Lower lobe of right lung (tissue), 2 donors: ENCODE measurements at regions not wholly inside any gene's neighbourhood (a gene's known extent, or its start where the extent isn't known, plus 50 kb on each side); places are given as distances from the start of the nearest gene placed in this dataset.

ENCODE experiments used
- ATAC-seq, 2 donors: fragments of 200-7000 bp; cut with Tn5 transposase; one replicate each; pipeline ENCODE4 v1.9.1; 2020 to 2022; ENCODE audit warnings: mild to moderate bottlenecking in 2 of 2, moderate library complexity in 2 of 2
- DNase-seq: peaks from one replicate; pipeline ENCODE4 v3.0.0-alpha.2; 2020
- H3K27ac ChIP-seq: fragments of 200-600 bp; one replicate; pipeline ENCODE4 v1.8.0; 2022
- H3K27me3 ChIP-seq: fragments of 200-600 bp; one replicate; pipeline ENCODE4 v1.8.0; 2022; ENCODE audit warnings: low read depth
- H3K36me3 ChIP-seq: fragments of 200-600 bp; one replicate; pipeline ENCODE4 v1.8.0; 2022; ENCODE audit warnings: mild to moderate bottlenecking
- H3K4me1 ChIP-seq: fragments of 200-600 bp; one replicate; pipeline ENCODE4 v1.8.0; 2022
- H3K4me3 ChIP-seq: fragments of 200-600 bp; one replicate; pipeline ENCODE4 v1.8.0; 2022; ENCODE audit warnings: mild to moderate bottlenecking
- H3K9me3 ChIP-seq: fragments of 200-600 bp; one replicate; pipeline ENCODE4 v1.8.0; 2022
- intact Hi-C: fragments of 100-400 bp; cut with DNase I; formaldehyde crosslinking; loops from one replicate; pipeline ENCODE4 v1.11.0; 2022
- TF ChIP-seq, protein P1 (sequence below): fragments of 200-600 bp; IDR thresholded peaks from one replicate; pipeline ENCODE4 v1.8.0; 2022; ENCODE audit warnings: antibody characterized with exemption, mild to moderate bottlenecking
- donor health status: DM: no; HTN: yes; CAD: no; lungs with severe emphysema.

GRCh38 chr19:27911122-27911898, 1301.6 kb downstream of the UQCRFS1 start:
- DNase-seq (no peak), ATAC-seq (peak in 1 of 2 donors; percentile 34)
- Histone ChIP-seq H3K27ac (no peak overlapping the region), H3K9me3 (no peaks in the 10 kb centered on the region), H3K36me3 (no peaks in the 10 kb centered on the region), H3K4me3 (no peak overlapping the region), H3K4me1 (no peaks in the 10 kb centered on the region), H3K27me3 (peaks cover 3% of the 10 kb centered on the region)
- TF ChIP-seq, protein P1, sequence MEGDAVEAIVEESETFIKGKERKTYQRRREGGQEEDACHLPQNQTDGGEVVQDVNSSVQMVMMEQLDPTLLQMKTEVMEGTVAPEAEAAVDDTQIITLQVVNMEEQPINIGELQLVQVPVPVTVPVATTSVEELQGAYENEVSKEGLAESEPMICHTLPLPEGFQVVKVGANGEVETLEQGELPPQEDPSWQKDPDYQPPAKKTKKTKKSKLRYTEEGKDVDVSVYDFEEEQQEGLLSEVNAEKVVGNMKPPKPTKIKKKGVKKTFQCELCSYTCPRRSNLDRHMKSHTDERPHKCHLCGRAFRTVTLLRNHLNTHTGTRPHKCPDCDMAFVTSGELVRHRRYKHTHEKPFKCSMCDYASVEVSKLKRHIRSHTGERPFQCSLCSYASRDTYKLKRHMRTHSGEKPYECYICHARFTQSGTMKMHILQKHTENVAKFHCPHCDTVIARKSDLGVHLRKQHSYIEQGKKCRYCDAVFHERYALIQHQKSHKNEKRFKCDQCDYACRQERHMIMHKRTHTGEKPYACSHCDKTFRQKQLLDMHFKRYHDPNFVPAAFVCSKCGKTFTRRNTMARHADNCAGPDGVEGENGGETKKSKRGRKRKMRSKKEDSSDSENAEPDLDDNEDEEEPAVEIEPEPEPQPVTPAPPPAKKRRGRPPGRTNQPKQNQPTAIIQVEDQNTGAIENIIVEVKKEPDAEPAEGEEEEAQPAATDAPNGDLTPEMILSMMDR = no peak
- intact Hi-C loops = no loop called here

- H3K4me3 ChIP-seq = no peak overlapping the region
- DNase-seq = no peak
These were observed 1303.1 kb downstream of the UQCRFS1 start for GRCh38 chr19:27909861-27910260.

GRCh38 chr19:27909185-27909840, 1303.6 kb downstream of the UQCRFS1 start:
- no peaks in the 10 kb centered on the region for H3K36me3 ChIP-seq
- TF ChIP-seq, protein P1 = no peak
- peaks cover 3% of the 10 kb centered on the region for H3K27me3 ChIP-seq
- H3K27ac ChIP-seq = no peak overlapping the region
- no peaks in the 10 kb centered on the region for H3K9me3 ChIP-seq
- ATAC-seq (peak in 1 of 2 donors; percentile 16), DNase-seq (no peak)
- H3K4me1 ChIP-seq = no peaks in the 10 kb centered on the region
- intact Hi-C loops = no loop called here
- H3K4me3 ChIP-seq = no peak overlapping the region

More at GRCh38 chr19:27909861-27910260, 1303.1 kb downstream of the UQCRFS1 start:
- H3K36me3 ChIP-seq = no peaks in the 10 kb centered on the region
- peak in 1 of 2 donors; percentile 20 for ATAC-seq
- peaks cover 3% of the 10 kb centered on the region for H3K27me3 ChIP-seq
- no peaks in the 10 kb centered on the region for H3K4me1 ChIP-seq
- no peaks in the 10 kb centered on the region for H3K9me3 ChIP-seq
- TF ChIP-seq, protein P1 = no peak
- no peak overlapping the region for H3K27ac ChIP-seq
- intact Hi-C loops = no loop called here

GRCh38 chr19:27906081-27906480, 1306.9 kb downstream of the UQCRFS1 start:
- Histone ChIP-seq H3K36me3 (no peaks in the 10 kb centered on the region), H3K27ac (no peak overlapping the region), H3K4me1 (no peaks in the 10 kb centered on the region), H3K9me3 (no peaks in the 10 kb centered on the region), H3K4me3 (no peak overlapping the region), H3K27me3 (no peaks in the 10 kb centered on the region)
- DNase-seq (no peak), ATAC-seq (no peak)
- intact Hi-C loops = no loop called here
- TF ChIP-seq, protein P1 = no peak

DNA sequence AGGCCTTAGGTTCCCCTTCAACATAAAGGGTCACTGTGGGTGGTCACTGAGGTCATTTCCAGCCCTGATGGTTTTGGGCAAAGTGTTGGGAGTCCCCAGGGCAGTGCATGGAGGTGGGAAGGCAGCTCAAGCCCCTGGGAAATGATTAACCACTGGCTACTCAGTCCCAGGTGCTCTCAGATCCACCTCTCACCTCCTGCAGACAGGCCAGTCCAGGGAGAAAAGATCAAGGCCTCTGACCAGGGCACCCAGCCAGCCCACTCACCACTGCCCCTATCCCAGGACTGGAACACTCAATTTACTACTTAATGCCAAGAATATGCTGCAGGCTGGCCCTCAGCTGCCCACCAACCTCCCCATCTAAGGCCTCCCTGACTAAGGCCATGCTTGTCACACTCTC, 1307.9 kb downstream of the UQCRFS1 start:
- Histone ChIP-seq H3K36me3 (no peaks in the 10 kb centered on the region), H3K27ac (no peak overlapping the region), H3K4me1 (no peaks in the 10 kb centered on the region), H3K4me3 (no peak overlapping the region), H3K9me3 (no peaks in the 10 kb centered on the region), H3K27me3 (no peaks in the 10 kb centered on the region)
- DNase-seq (no peak), ATAC-seq (no peak)
- intact Hi-C loops = no loop called here
- TF ChIP-seq, protein P1 = no peak
